Bone marrow (tissue), 2 donors: ENCODE measurements at regions not wholly inside any gene's neighbourhood (a gene's known extent, or its start where the extent isn't known, plus 50 kb on each side); places are given as distances from the start of the nearest gene placed in this dataset.
"Not testable (repeated sequence)": the region's sequence is repeated elsewhere in the genome, so short reads cannot be mapped to it uniquely, and the experiment has no call there.

Source experiments
- DNase-seq, 2 donors: peaks; one replicate each; lab custom pipeline; 2025; lab: John Stamatoyannopoulos, UW

DNA sequence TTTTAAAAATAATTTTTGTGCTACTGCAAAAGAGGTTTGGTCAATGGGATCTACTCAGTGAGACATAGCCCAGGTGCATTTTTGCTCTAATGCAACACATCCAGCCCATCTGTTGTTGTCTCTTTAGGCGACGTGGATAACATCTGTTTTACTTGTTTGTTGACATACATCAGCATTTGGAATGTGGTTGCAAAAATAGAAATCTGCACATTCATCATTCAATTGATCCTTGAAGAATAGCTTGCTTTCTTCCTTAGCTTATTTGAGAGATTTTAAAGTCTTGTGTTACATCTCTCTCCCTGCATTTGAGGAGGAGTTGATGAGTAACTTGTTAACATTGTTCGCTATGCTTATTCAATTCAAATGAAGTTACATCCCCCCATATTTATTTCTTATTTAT, 1202.3 kb downstream of the NSUN3 start:
- no peak for DNase-seq

DNA sequence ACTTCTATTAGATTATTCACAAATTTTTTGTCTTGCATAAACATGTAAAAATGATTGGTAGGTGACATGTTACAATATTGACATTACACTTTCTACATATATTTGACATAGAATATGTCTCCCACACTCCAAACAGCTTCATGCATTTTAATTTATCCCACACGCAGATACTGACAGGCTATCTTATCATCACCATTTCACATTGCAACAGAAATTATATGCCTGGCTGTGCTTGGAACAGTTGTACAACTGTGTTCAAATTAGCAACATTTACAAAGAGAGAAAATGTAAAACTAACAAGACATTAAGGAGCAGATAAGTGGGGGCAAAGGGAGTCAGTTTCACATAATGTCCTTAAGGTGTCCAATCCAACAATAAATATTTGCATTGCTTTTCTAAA, 1208.5 kb downstream of the NSUN3 start:
- no peak for DNase-seq

DNA sequence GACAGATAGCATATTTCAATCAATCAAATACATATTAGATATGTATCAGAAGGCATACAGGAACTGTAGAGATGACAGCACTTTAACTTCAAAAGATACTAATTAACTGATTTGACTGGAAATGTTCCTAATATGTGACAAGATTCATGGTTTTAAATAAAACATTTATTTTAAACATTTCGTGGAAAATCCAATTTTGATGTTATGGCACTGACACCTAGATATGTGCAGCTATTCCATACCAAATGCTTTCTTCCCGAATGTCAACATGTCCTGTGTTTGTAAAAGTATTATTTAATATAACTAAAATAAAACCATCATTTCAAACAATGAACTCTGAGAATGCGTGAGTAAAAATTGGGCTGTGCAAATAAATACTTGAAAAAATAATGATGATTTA, 1209.3 kb downstream of the NSUN3 start:
- no peak for DNase-seq

DNA sequence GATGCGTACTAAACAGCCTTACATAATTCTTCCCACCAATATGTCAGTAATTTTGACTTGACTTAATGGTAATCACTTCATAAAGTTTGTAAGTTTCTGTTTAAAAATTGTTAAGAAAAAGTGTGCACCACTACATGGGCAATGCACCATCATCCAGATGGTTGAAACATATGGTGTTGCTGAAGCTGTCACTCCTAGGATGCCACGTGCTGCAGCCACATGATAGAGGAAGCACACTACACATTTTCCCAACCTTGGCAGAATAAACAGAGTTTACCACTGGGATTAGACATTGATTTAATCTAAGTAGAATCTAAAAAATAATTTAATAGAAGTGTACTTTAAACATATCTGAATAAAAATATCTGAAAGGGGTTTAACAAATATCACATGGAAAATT, 1209.9 kb downstream of the NSUN3 start:
- DNase-seq = no peak

DNA sequence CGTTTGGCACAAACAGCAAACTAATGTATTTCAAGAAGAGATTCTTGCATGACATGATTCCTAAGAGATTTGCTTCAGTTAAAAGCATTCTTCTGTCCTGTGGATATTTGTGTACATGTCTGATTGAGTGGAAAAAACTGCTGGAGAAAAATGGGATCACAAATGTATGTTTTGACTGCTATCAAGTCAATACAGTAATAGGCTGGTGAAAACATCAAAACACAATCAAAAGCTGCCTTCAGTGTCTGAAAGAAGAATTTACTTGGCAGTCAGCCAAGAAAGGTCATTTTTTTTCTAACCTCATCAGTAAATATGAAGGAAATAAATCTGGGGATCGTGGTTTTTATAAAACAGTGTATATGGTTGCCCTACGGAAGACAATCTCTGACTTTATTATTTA, 1214.8 kb downstream of the NSUN3 start:
- DNase-seq = no peak

DNA sequence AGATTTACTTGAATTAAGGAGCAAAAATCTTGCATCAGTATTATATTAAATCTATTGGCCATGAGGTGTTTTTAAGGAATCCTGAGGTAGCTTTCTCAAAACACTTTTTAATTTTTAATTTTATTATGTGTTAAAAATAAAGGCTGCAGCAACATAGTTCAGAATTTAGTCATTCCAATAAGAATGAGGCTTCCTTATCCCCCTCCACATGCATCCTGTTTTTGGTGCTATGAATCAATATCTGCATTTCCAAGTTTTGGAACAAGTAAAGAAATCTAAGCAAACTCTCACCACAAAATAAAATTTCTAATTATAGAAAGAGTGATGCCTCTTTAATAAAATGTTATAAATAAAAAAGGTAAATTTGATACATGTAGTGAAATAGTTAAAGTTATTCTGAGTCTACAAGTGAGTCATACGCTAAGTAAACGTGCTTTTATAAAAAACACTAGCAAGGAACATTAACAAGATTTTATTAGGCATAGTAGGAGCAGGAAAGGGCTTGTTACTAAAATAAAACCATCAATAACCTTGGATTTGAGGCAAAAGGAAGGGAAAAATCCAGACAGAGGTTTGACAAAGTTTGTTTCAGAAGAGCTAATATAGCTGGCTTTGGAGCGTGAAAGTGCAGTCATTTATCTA, 1218.0 kb downstream of the NSUN3 start:
- DNase-seq = no peak

DNA sequence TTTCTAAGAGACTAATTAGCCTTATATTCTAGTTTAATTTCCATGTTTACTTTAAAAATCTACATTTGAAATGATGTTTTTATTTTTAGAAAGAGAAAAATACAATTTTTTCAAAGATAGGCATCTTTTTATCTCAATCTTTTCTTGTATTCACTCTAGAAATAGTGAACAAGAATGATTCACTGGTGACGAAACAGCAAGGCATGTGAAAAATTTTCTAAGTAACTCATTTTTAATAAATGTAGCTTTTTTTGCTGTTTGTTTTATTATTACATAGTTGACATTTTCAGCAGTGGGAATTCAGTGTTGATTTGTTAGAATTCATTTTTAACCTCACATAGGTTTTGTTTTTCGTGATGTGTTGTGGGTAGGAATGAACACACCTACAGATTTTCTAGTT, 1226.4 kb downstream of the NSUN3 start:
- DNase-seq = no peak

DNA sequence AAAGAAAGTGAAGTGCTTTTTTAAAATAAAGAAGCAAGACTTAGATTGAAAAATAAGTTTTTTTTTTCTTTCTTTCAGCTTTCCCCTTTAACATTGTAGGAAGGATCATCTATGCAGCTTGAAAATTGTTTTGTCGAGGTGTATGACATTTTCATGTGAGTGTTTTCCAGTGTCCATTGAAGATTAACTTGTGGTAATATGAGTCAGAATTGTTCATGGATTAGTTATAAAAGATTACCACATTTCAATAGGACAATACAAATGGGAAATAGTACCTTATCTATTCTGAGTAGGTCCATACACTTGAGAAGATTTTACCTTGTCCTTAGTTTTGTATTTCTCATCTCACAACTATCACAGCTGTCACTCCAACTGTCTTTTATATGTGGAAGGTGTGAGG, 1234.7 kb downstream of the NSUN3 start:
- no peak for DNase-seq

DNA sequence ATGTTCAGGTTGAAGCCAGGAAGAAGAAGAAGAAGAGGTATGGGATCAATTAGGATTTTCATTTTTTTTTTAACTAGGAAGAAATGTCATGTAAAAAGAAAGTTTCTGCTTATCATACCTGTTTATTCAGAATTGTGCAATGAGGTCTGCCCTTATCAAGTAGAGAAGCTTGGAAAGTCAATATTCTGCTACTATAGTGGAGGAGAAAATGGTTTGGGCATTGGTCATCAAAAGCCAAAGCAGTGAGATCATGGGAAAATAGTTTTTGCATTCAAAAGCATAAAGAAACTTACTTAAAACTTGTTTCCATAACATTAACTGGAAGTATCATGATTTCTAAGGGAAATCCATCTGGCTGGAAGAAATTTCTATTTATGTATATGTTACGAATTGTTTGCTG, 1239.2 kb downstream of the NSUN3 start:
- DNase-seq = no peak

DNA sequence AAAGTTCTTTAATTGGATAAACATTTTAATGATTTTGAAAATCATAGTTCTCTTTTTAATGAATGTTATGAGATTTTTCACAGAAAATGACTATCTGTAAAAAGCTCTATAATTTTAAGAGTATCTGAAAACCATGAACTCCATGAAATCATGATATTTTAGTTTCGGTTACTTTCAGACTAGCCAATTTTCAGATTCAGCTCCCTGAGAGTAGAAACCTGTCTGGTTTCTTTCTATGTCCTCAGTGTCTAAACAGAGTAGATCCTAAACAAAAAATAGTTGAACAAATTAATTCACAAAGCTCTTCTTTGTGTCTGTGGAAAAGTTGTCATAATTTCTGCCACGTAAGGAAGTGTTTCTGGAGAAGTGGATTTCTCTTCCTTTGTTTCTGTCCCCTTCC, 1247.7 kb downstream of the NSUN3 start:
- no peak for DNase-seq

DNA sequence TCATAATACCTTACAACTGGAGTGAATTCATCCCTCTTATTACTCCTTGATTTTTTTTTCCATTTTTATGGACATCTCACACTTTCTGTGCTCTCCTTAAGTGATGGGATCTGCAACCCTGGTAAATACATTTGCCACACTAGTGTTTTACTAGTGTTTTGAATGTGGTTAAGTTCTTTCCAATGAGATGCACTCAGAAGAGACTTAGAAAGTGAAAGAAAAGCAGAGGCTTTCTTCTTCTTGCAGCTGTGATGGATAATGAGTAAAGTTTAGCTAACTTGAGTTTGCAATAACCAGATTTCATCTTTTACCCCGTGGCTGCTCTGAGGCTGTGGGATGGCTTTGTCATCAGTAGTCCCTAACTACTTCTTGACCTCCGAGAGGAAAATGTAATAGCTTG, 1248.4 kb downstream of the NSUN3 start:
- DNase-seq = no peak

DNA sequence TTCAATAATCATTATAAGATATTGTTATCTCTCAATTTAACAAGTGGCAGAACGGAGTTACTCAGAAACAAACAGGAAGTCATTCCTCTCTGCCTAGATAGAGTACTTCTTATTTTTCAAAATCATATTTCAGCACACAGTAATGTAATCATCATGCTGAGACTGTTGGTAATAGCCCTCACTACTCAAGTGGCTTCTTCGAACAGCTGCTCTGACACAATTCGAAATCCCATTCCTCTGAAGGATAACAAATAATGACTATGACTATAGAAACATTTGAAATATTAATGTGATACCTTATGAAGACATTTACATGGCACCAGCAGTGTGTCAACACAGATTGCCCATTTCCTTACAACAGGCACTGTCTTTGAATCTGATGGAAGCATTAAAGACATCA, 1249.8 kb downstream of the NSUN3 start:
- DNase-seq = no peak

DNA sequence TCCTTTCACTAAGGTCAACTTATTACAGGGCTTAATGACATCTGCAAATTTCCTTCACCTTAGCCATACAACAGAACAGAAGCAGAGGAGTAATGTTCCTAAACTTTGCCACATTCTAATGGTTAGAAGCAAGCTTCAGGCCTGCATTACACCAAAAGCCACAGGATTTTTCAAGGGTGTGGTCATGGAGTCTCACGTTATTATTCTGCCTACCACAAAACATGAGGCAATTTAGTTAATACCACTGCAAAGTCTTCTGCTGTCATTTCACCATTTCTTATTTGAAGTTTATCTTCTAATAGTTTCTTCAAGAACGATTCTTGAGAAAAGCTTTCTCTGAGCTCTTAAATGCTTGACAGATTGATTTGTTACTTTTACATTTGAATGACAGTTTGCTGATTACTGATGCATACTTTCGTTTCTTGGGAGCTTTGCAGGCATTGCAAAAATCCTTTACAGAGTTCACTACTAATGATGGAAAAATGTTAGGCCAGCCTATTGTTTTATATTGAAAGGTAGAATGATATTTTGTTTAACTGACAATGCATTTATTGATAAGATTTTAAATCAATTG, 1257.1 kb downstream of the NSUN3 start:
- DNase-seq = no peak

DNA sequence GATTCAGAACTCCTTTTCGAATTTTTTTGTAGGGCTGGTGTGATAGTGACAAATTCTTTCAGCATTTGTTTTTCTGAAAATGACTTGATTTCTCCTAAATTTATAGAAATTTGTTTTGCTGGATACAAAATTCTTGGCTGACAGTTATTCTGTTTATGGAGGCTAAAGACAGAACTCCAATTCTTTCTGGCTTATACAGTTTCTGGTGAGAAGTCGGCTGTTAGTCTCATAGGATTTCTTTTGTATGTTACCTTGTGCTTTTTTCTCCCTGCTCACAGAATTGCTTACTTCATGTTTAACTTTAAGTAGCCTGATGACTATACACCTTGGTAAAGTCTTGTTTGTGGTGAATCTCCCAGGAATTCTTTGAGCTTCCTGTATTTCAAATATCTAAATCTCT, 1264.6 kb downstream of the NSUN3 start:
- DNase-seq = no peak

DNA sequence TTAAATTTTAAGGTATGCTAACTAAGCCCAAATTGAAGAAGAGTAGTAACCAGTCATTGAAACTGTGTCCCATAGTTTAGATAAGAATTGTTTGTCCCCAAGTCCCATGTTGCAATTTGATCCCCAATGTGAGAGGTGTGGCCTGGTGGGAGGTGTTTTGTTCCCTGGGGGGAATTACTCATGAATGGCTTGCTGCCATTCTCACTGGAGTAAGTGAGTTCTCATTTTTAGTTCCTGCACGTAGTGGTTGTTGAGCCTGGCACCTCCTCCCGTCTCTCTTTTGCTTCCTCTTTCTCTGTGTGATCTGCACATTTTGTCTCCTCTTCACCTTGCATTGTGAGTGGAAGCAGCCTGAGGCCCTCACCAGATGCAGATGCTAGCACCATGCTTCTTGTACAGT, 1271.0 kb downstream of the NSUN3 start:
- DNase-seq = no peak

DNA sequence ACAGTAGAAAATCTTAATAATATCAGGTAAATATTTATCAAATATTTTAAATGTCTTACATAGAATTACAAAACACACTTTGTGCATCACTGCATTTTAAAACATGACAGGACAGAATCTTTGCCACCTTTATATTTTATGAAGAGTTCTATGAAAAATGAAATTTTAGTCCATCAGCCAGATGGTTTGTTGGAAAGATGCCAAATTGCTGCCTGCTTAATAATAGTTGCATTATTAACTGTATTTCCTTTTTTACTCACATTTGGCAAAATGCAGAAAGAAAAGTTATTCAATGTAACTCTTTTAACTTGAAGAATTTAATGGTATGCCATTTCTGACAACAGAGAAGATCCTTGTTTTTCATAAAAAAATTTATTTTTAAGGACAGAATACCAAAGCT, 1271.6 kb downstream of the NSUN3 start:
- DNase-seq = no peak

DNA sequence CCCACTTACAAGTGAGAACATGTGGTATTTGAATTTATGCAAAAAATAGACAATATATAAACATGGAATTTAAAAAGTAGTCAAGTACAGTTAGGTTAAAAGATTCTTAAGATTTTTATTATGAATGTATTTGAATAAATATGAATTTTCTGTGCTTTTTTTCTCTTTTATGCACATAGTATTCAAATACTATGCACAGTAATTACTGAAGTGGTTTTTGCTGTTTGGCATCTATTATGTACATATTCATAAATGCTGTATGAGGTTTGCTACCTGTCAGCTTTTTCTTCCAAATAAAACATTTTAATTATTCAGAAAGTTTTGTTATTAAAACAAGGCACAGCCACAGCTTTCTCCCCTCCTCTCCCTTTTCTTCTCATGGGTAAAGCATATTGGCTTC, 1272.7 kb downstream of the NSUN3 start:
- no peak for DNase-seq

DNA sequence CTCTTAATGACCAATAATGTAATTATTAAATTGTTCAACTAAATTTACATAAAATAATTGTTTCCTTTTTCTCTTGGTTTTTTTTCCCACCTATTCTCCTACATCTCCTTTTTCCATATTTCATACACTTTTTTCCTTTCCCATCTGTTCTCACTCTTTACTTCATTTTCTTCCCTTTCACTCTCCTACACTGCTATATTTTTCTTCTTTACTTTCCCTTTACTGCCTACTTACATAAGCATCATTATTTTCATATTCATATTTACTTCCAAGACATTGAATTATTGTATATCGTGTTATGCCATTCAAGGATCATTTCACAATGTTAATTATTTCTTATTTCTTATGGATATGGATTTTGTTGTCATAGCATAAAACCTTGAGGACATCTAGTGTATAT, 1275.6 kb downstream of the NSUN3 start:
- no peak for DNase-seq

DNA sequence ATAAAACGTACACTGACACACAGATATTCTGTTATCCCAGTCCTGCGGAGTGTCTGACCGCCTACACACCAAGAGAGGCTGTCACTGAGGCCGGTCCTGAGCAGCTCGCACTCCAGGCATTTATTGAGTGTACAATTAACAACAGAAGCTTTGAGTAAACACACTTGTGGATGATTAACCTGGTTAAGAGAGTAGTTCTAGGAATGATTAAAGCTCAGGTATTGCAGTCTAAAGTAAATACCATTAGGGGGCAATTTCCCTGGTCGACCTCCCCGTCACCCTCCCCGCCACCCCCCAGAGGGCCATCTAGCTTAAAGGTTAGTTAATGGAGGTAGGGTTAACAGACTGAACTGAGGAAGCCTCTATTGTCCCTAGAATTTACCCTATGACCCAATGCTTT, 1278.5 kb downstream of the NSUN3 start:
- DNase-seq = no peak

DNA sequence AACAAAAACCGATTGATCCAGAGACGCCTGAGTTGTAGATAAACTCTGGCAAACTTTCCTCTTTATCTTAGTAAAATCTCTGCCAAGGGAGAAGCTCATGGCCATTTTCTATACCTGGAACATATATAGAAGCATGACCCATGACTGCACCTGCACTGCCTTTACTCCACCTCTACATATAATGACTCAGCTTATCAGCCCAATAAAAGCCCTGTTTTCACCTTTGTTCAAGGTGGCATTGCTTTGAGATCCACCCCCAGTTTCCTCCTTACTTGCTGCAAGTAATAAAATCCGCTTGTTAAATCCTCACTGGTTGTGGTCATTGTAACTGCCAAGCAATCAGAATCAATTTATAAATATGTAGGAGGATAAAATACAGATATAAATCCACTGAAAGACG, 1280.4 kb downstream of the NSUN3 start:
- DNase-seq = no peak

DNA sequence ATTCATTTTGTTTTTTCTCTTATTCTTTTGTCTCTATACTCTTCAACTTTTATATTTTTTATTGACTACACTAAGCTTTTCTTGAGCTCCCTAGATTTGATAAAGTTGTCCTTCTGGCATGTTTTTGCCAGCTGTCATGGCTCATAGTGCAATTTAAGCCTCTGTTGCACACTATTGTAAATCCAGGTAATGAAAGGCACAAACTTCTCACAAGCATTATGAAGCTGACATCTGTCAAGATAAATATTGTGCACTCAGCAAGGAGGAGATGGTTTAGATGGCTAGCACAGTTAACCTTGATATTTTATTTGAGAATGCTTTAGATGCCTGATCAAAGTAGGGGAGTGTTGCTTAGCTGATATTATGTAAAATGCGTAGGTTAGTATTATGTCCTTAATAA, 1280.9 kb downstream of the NSUN3 start:
- DNase-seq = no peak

DNA sequence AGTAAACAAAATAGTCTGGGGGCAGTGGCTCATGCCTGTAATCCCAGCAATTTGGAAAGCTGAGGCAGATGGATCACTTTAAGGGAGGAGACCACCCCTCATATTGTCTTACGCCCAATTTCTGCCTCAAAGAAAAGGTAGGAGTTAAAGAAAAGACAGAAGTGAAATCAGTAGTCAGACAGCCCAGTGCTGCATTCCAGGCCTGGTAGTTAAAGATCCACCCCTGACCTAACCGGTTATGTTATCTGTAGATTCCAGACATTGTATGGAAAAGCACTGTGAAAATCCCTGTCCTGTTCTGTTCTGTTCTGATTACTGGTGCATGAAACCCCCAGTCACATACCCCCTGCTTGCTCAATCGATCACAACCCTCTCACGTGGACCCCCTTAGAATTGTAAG, 1285.1 kb downstream of the NSUN3 start:
- DNase-seq = not testable (repeated sequence)

DNA sequence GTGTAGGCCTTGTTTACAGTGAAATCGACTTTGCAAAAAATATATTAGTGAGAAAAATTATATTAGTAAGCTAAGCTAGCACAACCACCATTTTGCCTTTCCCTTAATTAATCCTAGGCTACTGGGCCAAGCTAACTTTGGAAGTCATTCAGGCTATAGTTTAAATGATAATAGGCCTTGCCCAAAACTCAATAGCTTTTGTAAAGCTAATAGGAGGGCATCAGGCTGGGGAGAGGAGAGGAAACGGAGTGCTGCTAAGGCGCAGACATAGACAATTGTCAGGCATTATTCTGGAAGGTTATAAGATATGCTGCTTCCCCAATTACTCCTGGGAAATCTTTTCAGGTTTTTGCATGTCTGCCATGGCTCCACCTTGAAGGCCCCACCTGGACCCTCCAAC, 1286.0 kb downstream of the NSUN3 start:
- no peak for DNase-seq

DNA sequence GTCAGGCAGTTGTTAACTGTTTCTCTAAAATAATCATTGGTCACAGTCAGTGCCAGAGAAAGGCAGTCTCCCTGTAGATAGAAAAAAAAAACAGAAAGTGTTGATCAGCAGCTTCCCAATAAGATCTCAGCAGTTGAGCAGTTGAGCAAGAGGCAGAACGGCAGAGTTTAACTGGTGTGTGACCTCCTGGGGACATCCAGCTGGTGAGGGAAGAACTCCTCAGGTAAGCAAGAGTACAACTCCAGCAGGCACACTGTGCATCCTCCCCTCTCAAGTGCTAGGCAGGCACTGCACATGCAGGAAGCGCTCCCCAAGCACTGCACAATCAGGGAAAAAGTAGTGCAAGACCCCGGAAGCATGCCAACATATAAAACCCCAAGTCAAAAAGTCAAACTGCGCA, 1287.2 kb downstream of the NSUN3 start:
- DNase-seq = no peak

DNA sequence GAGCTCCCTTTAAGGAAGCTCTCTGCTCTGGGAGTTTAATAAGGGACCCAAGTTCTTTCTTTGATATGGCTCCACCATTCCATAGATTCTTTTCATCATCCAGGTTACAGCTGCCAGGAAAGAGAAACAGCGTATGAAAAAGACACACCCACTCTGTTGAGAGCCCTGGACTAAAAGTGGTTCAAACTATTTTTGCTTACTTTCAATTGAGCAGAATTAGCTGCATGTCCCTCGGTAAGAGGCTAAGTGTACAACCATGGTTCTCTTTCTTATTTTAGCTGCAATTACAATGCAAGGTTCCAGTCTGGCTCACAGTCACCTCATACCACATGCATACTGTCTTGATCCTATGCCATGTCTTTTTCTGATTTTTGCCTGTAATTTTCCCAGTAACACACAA, 1288.3 kb downstream of the NSUN3 start:
- DNase-seq = no peak
